A549 (cell line): ENCODE measurements at regions not wholly inside any gene's neighbourhood (a gene's known extent, or its start where the extent isn't known, plus 50 kb on each side); places are given as distances from the start of the nearest gene placed in this dataset.

Source experiments
- BHLHE40 ChIP-seq: IDR thresholded peaks from 2 replicates; pipeline ENCODE4 v1.6.1; 2012; ENCODE audit warnings: low read depth, low read length, inconsistent platforms
- CTCF ChIP-seq: fragments of >200 bp; sonication (Bioruptor Twin); formaldehyde crosslinking; IDR thresholded peaks from 3 replicates; pipeline ENCODE4 v1.5.1; 2016
- GATA3 ChIP-seq: IDR thresholded peaks from 2 replicates; pipeline ENCODE4 v1.6.1; 2012; ENCODE audit warnings: borderline replicate concordance
- HMGXB4 ChIP-seq: fragments of 250-450 bp; sonication (Bioruptor Pico); IDR thresholded peaks from 2 replicates; pipeline ENCODE4 v1.5.0; 2021; ENCODE audit warnings: mild to moderate bottlenecking, moderate library complexity, borderline replicate concordance
- MAFK ChIP-seq: fragments of 450-650 bp; IDR thresholded peaks from 2 replicates; pipeline ENCODE4 v1.6.1; 2014; ENCODE audit not compliant: partially characterized antibody
- MAX ChIP-seq: IDR thresholded peaks from 2 replicates; pipeline ENCODE4 v1.6.1; 2012
- POLR2A ChIP-seq: IDR thresholded peaks from 2 replicates; pipeline ENCODE4 v1.6.1; 2012; ENCODE audit warnings: mild to moderate bottlenecking, low read length
- POLR2AphosphoS2 ChIP-seq: conservative IDR thresholded peaks from 2 replicates; pipeline ENCODE4 v1.6.1; 2012; ENCODE audit warnings: low read length, improper control_type of control experiment, inconsistent platforms
- RCOR1 ChIP-seq: fragments of 150-350 bp; IDR thresholded peaks from 2 replicates; pipeline ENCODE4 v1.6.1; 2014; ENCODE audit warnings: antibody characterized with exemption, low read length, low read depth
- SMC3 ChIP-seq: fragments of >200 bp; sonication (Bioruptor Twin); formaldehyde crosslinking; IDR thresholded peaks from 3 replicates; pipeline ENCODE4 v1.6.1; 2018; ENCODE audit warnings: inconsistent platforms
- USF2 ChIP-seq: fragments of 450-650 bp; IDR thresholded peaks from 2 replicates; pipeline ENCODE4 v1.6.1; 2014; ENCODE audit warnings: antibody characterized with exemption

GRCh38 chr6:141744194-141744925 lies 388.4 kb upstream of the GJE1 start:
- TF ChIP-seq POLR2AphosphoS2: no peak
- no peak for TF ChIP-seq HMGXB4
- no peak for TF ChIP-seq GATA3
- no peak for TF ChIP-seq CTCF
- no peak for TF ChIP-seq USF2
- no peak for TF ChIP-seq SMC3
- no peak for TF ChIP-seq MAFK
- TF ChIP-seq MAX: no peak
- TF ChIP-seq RCOR1: no peak
- TF ChIP-seq POLR2A: no peak
- no peak for TF ChIP-seq BHLHE40
